HG02588 (cell line): ENCODE measurements at regions not wholly inside any gene's neighbourhood (a gene's known extent, or its start where the extent isn't known, plus 50 kb on each side); places are given as distances from the start of the nearest gene placed in this dataset.
A peak's percentile ranks its signal among the peaks of the same experiment; 100 is the strongest.

Experiments
- ATAC-seq: cut with Tn5 transposase; IDR thresholded peaks from one replicate; pipeline ENCODE4 v1.9.1; 2021; ENCODE audit warnings: mild to moderate bottlenecking, moderate library complexity; ENCODE audit not compliant: unreplicated experiment

GRCh38 chr10:62453274-62453673, 79.1 kb downstream of the ZNF365 start:
- ATAC-seq, result no peak

GRCh38 chr10:62454687-62455397, 80.7 kb downstream of the ZNF365 start:
- ATAC-seq, result no peak

- peak; percentile 98 for ATAC-seq
Observed at GRCh38 chr10:62456611-62457101, 82.5 kb downstream of the ZNF365 start.

- ATAC-seq, result no peak
Observed at GRCh38 chr10:62457196-62457595, 83.0 kb downstream of the ZNF365 start.

- ATAC-seq, result peak; percentile 28
Observed at GRCh38 chr10:62457598-62457997, 83.4 kb downstream of the ZNF365 start.

GRCh38 chr10:62459072-62459471, 84.9 kb downstream of the ZNF365 start:
- ATAC-seq, result no peak

GRCh38 chr10:62459500-62459899, 85.3 kb downstream of the ZNF365 start:
- ATAC-seq, result no peak

- no peak for ATAC-seq
Observed at GRCh38 chr10:62460393-62460792, 86.2 kb downstream of the ZNF365 start.

GRCh38 chr10:62461120-62461519, 87.0 kb downstream of the ZNF365 start:
- no peak for ATAC-seq

GRCh38 chr10:62462461-62462860, 88.3 kb downstream of the ZNF365 start:
- ATAC-seq, result no peak

GRCh38 chr10:62463364-62463763, 89.2 kb downstream of the ZNF365 start:
- ATAC-seq, result no peak

GRCh38 chr10:62464308-62464707, 90.1 kb downstream of the ZNF365 start:
- ATAC-seq, result no peak

GRCh38 chr10:62466590-62466989, 92.4 kb downstream of the ZNF365 start:
- ATAC-seq, result no peak

- no peak for ATAC-seq
Observed at GRCh38 chr10:62467527-62467926, 93.4 kb downstream of the ZNF365 start.

GRCh38 chr10:62471711-62472110, 97.5 kb downstream of the ZNF365 start:
- no peak for ATAC-seq

- no peak for ATAC-seq
Observed at GRCh38 chr10:62473241-62473640, 99.1 kb downstream of the ZNF365 start.

- ATAC-seq, result no peak
Observed at GRCh38 chr10:62475551-62475950, 101.4 kb downstream of the ZNF365 start.

GRCh38 chr10:62479523-62479922, 105.4 kb downstream of the ZNF365 start:
- no peak for ATAC-seq

- ATAC-seq, result no peak
Observed at GRCh38 chr10:62480196-62480595, 106.0 kb downstream of the ZNF365 start.

- no peak for ATAC-seq
Observed at GRCh38 chr10:62482581-62482980, 108.4 kb downstream of the ZNF365 start.

GRCh38 chr10:62491597-62491996, 117.4 kb downstream of the ZNF365 start:
- no peak for ATAC-seq

GRCh38 chr10:62492012-62492869, 118.1 kb downstream of the ZNF365 start:
- ATAC-seq, result no peak
